HG02973 (cell line): ENCODE measurements at regions not wholly inside any gene's neighbourhood (a gene's known extent, or its start where the extent isn't known, plus 50 kb on each side); places are given as distances from the start of the nearest gene placed in this dataset.
"Not testable (repeated sequence)": the region's sequence is repeated elsewhere in the genome, so short reads cannot be mapped to it uniquely, and the experiment has no call there.

ENCODE experiments used
- ATAC-seq: cut with Tn5 transposase; IDR thresholded peaks from one replicate; pipeline ENCODE4 v1.9.1; 2021; ENCODE audit warnings: moderate library complexity; ENCODE audit not compliant: unreplicated experiment

DNA sequence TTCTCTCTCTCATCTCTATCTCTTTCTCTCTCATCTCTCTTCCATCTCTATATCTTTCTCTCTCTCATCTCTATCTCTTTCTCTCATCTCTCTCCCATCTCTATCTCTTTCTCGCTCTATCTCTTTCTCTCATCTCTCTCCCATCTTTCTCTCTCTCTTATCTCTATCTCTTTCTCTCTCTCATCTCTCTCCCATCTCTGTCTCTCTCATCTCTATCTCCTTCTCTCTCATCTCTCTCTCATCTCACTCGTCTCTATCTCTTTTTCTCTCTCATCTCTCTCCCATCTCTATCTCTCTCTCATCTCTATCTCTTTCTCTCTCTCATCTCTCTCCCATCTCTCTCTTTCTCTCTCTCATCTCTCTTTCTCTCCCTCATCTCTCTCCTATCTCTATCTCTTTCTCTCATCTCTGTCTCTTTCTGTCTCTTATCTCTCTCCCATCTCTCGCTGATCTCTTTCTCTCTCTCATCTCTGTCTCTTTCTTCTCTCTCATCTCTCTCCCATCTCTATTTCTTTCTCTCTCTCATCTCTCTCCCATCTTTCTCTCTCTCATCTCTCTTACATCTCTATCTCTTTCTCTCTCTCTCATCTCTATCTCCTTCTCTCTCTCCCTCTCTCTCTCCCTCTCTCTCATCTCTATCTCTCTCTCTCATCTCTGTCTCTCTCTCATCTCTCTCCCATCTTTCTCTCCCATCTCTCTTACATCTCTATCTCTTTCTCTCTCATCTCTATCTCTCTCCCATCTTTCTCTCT, 388.7 kb downstream of the NPHP4 start:
- ATAC-seq: no peak

DNA sequence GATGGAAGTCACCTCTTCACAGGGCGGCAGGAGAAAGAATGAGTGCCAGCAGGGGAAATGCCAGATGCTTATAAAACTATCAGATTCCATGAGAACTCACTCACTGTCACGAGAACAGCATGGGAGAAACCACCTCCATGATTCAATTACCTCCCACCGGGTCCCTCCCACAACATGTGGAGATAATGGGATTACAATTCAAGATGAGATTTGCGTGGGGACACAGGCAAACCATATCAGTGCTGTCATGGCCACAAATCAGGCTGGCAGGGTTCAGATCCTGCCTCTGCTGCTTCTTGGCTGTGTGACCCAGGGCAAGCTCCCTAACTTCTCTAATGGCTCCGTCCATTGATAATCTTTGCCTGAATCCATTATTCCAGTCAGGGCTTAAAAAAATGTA, 389.5 kb downstream of the NPHP4 start:
- not testable (repeated sequence) for ATAC-seq

DNA sequence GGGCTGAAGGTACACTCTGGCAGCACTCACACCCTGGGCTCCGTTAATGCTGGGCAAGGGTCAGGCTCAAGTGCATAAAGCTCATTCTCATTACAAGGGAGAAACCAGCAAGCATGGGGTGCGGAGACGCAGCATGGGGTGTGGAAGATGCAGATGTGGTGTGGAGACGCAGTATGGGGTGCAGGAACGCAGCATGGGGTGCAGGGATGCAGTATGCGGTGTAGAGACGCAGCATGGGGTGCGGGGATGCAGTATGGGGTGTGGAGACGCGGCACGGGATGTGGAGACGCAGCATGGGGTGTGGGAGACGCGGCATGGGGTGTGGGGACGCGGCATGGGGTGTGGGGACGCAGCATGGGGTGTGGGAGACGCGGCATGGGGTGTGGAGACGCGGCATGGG, 390.7 kb downstream of the NPHP4 start:
- ATAC-seq: no peak

DNA sequence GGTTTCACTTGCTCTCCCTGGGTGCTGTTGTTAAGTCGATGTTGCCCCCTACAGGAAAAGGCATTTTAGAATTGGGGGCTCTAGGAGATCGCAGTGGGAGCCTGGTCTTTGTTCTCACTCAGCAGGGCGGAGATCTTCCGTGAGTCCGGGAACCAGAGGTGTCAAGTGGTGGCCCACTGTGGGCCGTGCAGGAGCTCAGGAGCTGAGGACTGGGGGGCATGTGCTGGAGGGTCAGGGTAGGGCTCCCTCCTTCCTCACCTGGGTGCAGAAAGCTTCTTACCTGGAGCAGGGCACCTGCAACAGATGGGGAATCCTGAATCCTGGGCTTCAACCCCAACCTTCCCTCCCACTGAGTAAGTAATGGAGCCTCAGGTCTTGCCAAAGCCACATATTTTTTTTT, 392.7 kb downstream of the NPHP4 start:
- no peak for ATAC-seq

DNA sequence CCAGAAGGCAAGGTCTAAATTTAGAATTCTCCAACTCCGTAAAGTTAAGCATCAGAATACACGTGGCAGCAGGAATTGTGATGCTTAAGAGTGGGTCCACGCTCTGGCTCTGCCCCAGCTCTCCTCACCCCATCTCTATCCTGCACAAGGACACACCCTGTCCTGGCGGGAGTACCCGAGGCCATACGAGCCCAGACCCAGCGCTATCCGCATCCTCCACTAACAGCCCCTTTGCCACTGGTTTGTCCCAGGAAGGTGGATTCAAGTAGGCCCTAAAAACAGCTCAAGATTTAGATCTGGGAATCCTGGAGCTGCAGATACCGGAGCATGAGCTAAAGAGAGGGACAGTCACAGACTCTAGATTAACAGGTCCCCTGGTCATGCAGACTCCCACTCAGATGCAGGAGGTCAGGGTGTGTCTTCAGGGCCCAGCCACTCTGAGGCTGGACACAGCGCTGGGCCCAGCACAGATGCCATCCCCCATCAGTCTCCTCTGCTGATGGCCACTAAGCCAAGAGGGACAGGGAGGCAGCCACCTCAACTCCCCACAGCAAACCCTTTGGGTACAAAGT, 393.3 kb downstream of the NPHP4 start:
- ATAC-seq: no peak

DNA sequence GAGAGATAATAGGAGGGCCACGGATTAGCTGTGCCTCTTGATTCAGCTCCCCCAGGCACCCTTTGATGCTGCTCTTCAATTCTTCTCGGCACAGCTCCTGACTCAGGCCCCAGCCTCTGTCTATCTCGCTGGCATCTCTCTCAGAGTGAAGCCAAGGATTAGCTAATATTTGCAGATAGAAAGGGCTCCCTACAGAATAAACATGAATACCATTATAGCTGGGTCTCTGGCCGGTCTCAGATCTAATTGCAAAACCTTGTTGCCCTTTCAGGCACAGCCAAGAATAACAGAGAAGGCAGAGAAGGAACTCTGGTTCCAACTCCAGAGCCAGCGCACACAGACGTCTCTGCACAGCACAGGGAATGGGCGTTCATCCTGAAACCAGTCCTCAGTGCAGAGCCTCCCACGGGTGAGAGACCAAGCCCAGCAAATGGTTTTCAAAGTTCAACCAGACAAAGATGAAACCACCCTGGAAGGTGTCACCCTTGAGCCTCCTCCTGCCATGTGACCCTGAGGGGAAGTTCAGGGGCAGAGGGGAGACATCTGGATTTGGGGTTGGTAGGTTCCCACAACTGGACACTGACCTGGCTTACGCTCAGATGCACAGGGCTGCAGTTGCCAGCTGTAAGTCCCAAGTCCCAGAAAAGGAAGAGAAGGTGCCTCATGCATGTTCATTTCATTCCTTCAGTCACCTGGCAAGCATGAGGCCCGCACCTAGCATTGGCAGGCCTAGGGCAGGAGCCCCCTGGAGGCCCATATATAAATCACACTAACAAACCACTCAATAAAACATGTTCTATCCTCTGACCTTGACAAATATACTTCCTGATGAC, 394.0 kb downstream of the NPHP4 start:
- no peak for ATAC-seq

DNA sequence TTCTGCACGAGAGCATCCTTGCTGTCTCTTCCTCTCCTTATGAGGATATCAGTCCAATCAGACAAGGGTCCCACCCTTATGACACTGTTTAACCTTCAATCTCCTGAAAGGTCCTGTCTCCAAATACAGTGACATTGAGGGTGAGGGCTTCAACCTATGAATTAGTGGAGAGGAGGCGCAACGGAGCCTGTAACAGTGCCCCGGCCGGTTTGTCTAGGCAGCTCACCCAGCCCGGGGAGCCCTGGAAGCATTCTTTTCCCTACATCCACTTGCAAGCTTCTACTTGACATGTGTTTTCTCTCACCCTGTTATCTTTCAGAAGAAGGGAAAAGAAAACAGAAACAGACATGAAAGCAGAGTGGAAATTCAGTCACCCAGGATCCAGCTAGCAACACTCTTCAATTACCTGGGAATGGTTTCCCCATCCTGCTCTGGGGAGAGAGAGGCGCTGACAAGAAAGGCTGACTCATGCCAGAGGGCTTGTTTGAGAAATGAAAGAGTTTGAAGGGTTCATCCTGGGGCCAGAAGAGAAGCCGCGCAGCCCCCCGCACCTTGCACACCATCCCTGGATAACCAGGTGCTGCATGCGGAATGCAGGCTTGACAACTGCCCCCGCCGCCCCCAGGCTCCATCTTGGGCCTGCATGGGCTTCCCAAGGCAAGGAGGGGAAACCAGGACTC, 394.9 kb downstream of the NPHP4 start:
- no peak for ATAC-seq

DNA sequence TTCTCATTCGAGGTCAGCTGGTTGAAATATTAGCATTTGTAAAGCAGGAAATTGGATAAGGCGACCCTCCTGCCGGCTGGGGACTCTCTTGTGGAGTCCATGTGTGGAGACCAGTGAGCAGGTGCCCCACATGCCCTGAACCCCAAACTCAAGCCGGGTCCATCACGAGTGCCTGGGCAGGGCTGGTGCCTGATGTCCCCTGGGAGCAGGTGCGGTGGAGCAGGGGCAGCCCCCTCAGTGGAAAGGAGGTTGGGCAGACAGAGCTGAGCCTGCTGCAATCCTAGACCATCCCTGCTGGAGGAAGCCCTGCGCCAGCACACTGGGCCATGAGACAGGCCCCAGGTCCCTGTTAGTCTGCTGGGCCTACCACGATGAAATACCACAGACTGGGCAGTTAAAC, 395.6 kb downstream of the NPHP4 start:
- no peak for ATAC-seq

DNA sequence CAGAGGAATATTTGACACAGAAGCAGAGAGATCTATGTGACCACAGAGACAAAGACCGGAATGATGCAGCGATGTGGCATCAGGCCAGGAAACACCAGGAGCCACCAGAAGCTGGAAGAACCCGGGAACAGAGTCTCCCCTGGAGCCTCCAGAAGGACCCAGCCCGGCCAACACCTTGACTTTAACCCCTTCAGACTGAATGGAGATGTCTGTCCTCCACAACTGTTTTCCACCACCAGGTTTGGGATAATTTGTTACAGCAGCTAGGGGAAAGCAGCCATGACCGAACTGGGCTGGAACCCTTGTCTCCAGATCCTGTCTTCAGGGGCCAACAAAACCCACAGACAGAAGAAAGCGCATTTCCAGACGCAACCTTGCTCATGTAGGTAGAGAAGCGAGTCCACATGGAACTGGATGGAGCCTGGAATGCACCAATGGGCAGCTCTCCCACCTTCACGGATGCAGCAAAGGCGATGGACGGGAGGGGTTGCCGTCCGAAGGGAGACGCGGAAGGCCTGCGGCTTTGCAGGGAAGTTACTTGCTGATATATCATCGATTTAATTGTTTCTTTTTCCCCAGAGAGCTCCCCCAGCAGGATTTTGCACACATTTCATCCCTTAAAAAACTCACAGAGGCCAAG, 396.6 kb downstream of the NPHP4 start:
- ATAC-seq: no peak

DNA sequence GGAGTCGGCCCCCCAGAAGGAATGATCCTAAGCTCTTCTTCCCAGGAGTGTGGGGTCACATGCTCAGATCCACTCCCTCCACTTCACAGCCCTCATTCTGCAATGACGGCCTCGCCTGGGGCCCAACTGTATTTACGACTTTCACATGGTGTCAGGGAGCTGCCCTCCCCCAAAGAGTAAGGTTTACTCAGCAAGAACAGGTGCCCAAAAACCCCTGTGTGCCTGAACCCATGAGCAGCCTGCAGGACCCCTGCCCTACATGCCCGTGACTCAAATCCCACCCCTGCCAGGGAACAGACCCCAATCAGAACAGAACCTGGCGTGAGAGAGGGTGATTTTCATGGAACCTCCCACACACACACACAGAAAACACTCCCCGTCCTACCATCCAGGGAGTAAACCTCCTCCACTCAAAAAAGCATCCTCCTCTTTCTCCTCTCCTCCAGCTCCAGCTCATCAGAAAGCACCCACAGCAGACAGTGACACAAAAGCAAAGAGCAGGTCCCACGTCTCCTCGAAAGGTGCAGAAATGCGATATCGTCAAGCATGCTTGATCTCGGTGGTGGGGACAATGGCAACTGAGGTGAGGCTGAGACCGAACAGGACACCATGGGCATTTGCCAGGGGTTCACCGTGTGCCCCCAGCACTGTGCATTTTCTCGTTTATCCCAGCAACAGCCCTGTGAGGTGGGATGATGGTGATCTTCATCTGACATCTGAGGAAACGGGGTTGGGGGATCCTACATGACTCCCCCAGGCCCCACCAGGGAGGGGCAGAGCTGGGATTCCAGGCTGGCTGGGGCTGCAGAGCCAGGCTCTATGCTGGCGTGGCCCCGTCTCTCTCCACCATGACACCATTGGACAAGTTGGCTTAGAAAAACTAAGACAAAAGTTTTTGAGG, 397.9 kb downstream of the NPHP4 start:
- no peak for ATAC-seq

DNA sequence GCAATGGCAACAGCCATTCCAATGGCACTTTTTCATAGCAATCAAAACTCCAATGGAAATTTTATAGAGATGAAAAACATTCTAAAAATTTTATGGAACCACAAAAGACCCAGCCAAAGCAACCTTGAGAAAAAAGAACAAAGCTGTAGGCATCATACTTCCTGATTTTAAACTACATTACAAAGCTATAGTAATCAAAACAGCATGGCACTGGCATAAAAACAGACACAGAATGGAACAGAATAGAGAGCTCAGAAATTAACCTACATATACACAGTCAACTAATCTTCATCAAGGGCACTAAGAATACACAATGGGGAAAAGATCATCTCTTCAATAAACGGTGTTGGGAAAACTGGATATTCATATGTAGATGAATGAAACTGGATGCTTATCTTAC, 401.5 kb downstream of the NPHP4 start:
- no peak for ATAC-seq

DNA sequence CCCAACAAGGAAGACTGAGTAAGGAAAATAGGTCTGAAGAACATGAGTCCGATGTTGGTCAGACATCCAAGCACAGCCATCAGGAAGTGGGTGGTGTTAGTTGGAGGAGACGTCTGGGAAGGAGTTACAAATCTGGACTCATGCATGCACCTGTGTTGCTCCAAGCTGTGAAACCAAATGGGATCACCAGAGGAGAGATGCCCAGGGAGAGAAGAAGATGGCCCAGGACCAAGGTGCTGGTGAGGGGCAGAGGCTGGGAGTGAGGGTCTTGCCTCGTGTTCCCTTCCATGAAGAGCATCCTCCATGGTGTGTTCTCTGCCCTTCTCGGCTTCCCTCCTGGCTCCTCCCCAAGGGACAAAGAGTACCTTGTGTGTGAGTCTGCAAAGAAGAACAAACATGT, 405.6 kb downstream of the NPHP4 start:
- ATAC-seq: no peak

DNA sequence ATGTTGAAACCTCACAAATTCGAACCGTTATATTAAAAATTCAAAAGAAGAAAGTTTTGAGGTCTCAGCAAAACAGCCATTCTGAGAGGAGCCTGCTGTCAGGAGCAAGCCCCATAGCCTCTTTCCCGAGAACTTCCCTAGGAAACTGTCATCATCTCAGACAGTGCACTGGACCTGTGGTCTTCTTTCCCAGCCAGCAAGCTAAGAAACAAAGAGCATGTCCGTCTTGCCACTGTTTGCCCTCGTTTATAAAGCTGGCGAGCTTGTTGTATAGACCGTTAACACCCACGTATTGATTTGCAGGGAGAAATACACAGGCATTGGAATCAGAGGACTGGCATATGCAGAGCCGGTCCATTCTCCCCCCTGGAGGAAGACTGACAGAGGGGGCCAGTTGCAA, 407.0 kb downstream of the NPHP4 start:
- ATAC-seq: no peak

DNA sequence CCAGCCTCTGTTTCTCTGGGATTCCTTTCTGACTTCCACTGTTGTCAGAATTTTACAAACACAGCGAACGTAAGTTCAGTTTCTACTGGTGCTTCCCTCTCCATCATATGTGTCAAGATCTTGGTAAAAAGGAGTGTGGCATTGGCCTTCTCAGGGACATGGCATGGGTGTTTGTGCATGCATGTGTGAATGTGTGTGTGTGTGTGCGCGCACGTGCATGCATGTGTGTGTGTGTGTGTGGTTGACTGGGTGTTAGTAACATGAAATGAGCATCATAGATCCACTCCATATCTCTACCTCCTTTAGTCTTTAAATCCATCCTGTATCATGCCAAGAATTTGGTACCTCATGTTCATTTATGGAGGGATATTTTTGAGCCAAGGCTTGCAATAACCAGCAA, 411.3 kb downstream of the NPHP4 start:
- no peak for ATAC-seq

DNA sequence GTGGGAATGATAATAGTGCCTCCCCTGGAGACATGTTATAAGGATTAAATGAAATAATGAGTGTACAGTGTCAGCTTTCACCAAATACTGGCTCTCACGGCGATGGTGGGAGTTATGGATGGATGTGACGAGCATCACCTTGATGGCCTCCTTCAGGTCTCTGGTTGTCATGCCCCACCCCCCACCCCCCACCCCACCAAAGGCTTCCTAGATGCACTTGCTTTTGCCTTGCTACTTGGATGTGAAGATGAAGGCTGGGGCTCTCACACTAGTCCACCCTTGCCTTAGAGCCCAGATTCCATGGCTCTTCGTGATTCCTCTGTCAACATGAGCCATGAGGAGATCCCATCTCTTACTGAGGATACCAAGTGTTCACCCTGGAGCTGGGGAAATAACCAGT, 412.3 kb downstream of the NPHP4 start:
- no peak for ATAC-seq

DNA sequence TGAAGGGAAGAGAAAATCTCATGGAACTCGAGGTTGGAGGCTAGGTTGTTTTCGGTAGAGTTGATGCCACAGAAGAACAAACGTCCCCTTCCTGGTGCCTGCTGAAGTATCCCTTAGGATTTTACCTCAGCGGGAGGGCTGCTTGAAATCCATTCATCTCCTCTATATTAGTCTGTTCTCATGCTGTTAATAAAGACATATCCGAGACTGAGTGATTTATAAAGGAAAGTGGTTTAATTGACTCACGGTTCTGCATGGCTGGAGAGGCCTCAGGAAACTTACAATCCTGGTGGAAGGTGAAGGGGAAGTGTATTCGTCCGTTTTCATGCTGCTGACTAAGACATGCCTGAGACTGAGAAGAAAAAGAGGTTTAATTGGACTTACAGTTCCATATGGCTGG, 413.5 kb downstream of the NPHP4 start:
- ATAC-seq: no peak

DNA sequence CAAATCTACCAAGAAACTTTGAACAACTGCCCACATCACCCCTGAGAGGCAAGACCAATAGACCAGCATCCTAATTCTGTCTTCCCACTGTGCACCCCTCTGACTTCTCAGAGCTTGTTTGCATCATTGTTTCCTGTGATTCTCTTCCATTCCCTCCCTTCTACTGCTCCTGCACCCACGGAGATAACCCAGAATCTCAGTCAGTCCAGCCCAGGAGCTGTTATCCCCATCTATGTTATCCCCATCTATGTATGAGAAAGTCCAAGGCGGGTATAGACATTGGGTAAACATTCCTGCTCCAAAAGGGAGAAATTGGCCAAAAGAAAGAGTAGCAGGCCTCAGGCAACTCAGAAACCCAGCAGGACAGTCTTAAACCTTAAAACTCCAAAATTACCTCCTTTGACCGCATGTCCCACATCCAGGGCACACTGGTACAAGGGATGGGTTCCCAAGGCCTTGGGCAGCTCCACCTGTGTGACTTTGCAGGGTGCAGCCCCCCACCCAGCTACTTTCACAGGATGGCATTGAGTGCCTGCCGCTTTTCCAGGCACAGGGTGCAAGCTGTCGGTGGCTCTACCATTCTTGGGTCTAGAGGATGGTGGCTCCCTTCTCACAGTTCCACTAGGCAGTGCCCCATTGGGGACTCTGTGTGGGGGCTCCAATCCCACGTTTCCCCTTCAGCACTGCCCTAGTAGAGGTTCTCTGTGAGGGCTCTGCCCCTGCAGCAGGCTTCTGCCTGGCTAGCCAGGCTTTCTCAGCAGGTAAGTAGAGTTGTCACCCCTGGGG, 414.8 kb downstream of the NPHP4 start:
- no peak for ATAC-seq

DNA sequence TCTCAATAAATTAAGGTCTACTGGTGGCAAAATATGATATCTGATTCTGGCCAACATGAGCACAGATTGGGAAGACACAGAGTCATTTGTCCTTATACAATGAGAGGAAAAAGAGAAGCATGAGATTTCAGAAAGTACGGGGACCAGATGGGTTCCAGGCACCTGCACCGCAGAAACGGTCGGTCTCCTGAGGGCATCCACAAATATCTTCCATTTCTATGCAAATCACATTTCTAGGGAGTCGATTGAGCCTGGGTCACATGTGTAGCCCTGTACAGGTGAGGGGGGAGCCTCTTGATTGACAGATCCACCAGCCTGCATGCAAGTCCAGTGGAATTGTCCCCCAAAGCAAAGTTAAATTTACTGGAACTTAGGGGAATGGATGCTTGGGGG, 415.6 kb downstream of the NPHP4 start:
- ATAC-seq: no peak

DNA sequence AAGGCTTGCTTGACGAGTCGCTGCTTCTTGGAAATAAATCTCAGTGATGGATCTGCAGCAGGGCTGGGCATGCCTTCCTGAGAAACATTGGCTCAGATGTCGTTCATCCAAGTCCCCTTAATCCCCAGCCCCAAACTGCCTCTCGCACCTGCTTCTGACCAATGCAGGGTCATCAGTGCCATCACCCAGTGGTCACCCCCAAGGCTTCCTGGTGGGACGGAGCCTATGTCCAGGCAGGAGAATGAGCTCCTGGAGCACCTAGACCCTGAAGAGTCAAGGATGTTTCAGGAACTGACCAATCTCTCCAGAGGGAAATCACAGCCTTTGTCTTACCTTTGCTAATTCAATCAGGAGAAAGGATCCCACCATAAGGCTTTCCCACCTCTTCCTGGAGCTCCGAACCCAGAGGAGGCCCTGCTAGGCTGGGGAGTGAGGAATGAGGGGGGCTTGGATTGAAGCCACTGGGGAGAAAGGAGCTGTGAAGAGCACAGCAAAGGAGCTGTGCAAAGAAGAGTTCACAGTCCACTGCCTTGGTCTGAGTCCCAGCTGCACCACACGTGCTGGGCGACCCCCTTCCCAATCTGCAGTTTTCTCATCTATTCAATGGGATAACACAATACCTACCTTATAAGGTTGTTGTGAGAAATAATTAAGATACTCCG, 416.1 kb downstream of the NPHP4 start:
- no peak for ATAC-seq
